GM12865 (cell line): ENCODE measurements at regions not wholly inside any gene's neighbourhood (a gene's known extent, or its start where the extent isn't known, plus 50 kb on each side); places are given as distances from the start of the nearest gene placed in this dataset.

Source experiments
- DNase-seq: peaks from one replicate; pipeline ENCODE4 v3.0.0; 2010; ENCODE audit warnings: low read depth
- H3K4me3 ChIP-seq: 2 replicates; pipeline ENCODE4 v1.5.1; 2011; ENCODE audit warnings: mild to moderate bottlenecking, low read depth, low read length, control low read depth
- CTCF ChIP-seq: IDR thresholded peaks from 2 replicates; pipeline ENCODE4 v1.5.1; 2011; ENCODE audit warnings: low read length, control low read depth, low read depth, inconsistent platforms; ENCODE audit not compliant: insufficient read depth; ENCODE audit errors: missing control alignments

GRCh38 chr15:93488296-93488713, 399.3 kb upstream of the RGMA start:
- no peak for TF ChIP-seq CTCF
- no peak overlapping the region for H3K4me3 ChIP-seq
- no peak for DNase-seq

DNA sequence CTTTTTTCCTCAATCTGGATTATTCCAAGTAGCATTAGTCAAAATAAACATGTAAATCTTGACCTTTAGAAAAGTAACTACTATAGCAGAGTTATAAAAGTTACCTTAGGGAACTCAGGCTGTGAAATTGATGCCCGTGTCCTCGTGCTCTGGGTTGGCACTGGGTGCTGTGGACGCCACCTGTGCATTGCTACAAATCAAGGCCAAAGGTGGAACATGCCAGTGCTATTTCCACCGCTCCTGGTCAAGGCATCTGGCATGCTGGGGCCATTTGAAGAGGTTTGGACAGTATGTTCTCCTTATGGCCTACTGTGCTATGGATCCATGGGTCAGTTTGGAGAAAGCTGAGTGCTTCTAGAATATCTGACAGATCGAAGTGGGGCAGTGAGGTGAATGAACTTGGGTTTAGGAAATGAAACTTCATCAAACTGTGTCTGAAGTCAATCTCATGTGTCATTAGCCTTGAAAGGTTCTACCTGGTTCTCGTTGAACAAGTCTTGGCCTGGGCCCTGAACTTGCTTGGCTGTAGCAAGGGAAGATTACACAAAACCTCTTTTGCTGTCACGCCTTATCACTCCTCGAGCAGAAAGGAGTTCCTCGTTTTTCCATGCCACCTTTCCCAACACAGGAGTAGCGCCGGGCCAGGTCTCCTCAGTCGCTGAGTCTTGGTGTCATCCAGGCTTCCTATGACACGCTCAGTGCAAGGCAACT, 397.6 kb upstream of the RGMA start:
- DNase-seq = no peak
- TF ChIP-seq CTCF = no peak
- no peak overlapping the region for H3K4me3 ChIP-seq

- no peak for TF ChIP-seq CTCF
- no peak overlapping the region for H3K4me3 ChIP-seq
- DNase-seq = no peak
These were observed 396.7 kb upstream of the RGMA start for GRCh38 chr15:93485438-93486327.

- H3K4me3 ChIP-seq = no peak overlapping the region
- DNase-seq = no peak
- TF ChIP-seq CTCF = no peak
These were observed 394.9 kb upstream of the RGMA start for GRCh38 chr15:93483923-93484322.

- DNase-seq = no peak
- no peak for TF ChIP-seq CTCF
- H3K4me3 ChIP-seq = no peak overlapping the region
These were observed 393.7 kb upstream of the RGMA start for GRCh38 chr15:93482731-93483130.

DNA sequence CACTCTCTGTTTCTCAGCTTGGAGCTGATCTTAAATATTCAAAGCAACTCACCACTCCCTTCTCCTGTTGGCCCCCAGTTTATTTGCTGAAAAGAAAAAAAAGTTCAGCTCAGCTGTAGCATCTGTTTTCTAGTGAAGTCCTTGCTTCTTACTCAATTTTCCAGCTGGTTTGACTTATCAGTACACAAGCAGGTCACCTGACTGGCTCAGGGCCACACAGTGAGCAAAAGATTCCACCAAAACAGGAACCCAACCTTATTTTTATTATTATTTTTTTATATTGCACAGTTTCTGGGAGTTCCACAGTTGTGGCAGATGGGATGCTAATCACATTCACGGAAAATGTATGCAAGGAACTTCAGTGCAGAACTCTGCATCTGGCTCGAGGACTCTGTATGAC, 390.7 kb upstream of the RGMA start:
- DNase-seq = no peak
- TF ChIP-seq CTCF = no peak
- no peak overlapping the region for H3K4me3 ChIP-seq
